Effector memory CD8-positive, alpha-beta T cell (primary cell): ENCODE measurements at regions not wholly inside any gene's neighbourhood (a gene's known extent, or its start where the extent isn't known, plus 50 kb on each side); places are given as distances from the start of the nearest gene placed in this dataset.
"Not testable (repeated sequence)": the region's sequence is repeated elsewhere in the genome, so short reads cannot be mapped to it uniquely, and the experiment has no call there.

ENCODE experiments used
- ATAC-seq: fragments of 150-1000 bp; cut with Tn5 transposase; replicated peaks from 2 replicates; pipeline ENCODE4 v1.10.0; 2021; ENCODE audit warnings: mild to moderate bottlenecking, moderate library complexity
- DNase-seq, 3 experiments: peaks; one replicate each; pipeline ENCODE4 v3.0.0; 2021
- H3K27ac Mint-ChIP-seq, 2 donors: one replicate each; pipeline ENCODE4 v1.8.0; 2022; ENCODE audit warnings: mild to moderate bottlenecking in 2 of 2, mixed read lengths in 2 of 2, moderate library complexity in 2 of 2
- H3K27me3 Mint-ChIP-seq, 2 donors: one replicate each; pipeline ENCODE4 v1.8.0; 2022; ENCODE audit warnings: mixed read lengths in 2 of 2
- H3K36me3 Mint-ChIP-seq: one replicate; pipeline ENCODE4 v1.8.0; 2022; ENCODE audit warnings: mild to moderate bottlenecking, moderate library complexity, mixed read lengths; ENCODE audit not compliant: insufficient read depth
- H3K4me1 Mint-ChIP-seq, 2 donors: one replicate each; pipeline ENCODE4 v1.8.0; 2022; ENCODE audit warnings: low read depth in 2 of 2, mixed read lengths in 2 of 2
- H3K4me3 Mint-ChIP-seq, 2 donors: one replicate each; pipeline ENCODE4 v1.8.0; 2022; ENCODE audit warnings: mild to moderate bottlenecking in 2 of 2, mixed read lengths in 2 of 2, moderate library complexity in 2 of 2
- H3K9me3 Mint-ChIP-seq, 2 donors: one replicate each; pipeline ENCODE4 v1.8.0; 2022; ENCODE audit warnings: mixed read lengths in 2 of 2

GRCh38 chr1:220942278-220942677, 63.0 kb downstream of the HLX start:
- ATAC-seq (no peak), DNase-seq (no peak)
- H3K4me1 Mint-ChIP-seq, result no peaks in the 10 kb centered on the region
- no peaks in the 10 kb centered on the region for H3K36me3 Mint-ChIP-seq
- no peaks in the 10 kb centered on the region for H3K27me3 Mint-ChIP-seq
- H3K9me3 Mint-ChIP-seq, result peaks cover 0 to 8% of the 10 kb centered on the region in 2 donors
- no peak overlapping the region for H3K27ac Mint-ChIP-seq
- H3K4me3 Mint-ChIP-seq, result no peak overlapping the region

- H3K27ac Mint-ChIP-seq, H3K9me3 Mint-ChIP-seq, H3K4me3 Mint-ChIP-seq, ATAC-seq, H3K27me3 Mint-ChIP-seq, H3K36me3 Mint-ChIP-seq, DNase-seq, H3K4me1 Mint-ChIP-seq: not testable (repeated sequence)
Observed at GRCh38 chr1:220942914-220943313, 63.7 kb downstream of the HLX start.

- H3K27me3 Mint-ChIP-seq, result no peaks in the 10 kb centered on the region
- H3K4me1 Mint-ChIP-seq, result no peaks in the 10 kb centered on the region
- ATAC-seq, result no peak
Observed at GRCh38 chr1:220943319-220943996, 64.2 kb downstream of the HLX start.

GRCh38 chr1:220950576-220950975, 71.3 kb downstream of the HLX start:
- no peak overlapping the region for H3K4me3 Mint-ChIP-seq
- no peaks in the 10 kb centered on the region for H3K27me3 Mint-ChIP-seq
- H3K27ac Mint-ChIP-seq, result no peak overlapping the region

More at GRCh38 chr1:220943319-220943996, 64.2 kb downstream of the HLX start:
- H3K36me3 Mint-ChIP-seq, result no peaks in the 10 kb centered on the region
- no peak overlapping the region for H3K27ac Mint-ChIP-seq
- no peak for DNase-seq
- peaks cover 0 to 8% of the 10 kb centered on the region in 2 donors for H3K9me3 Mint-ChIP-seq
- no peak overlapping the region for H3K4me3 Mint-ChIP-seq

GRCh38 chr1:220952961-220953643, 73.9 kb downstream of the HLX start:
- H3K27ac Mint-ChIP-seq, result no peak overlapping the region
- H3K27me3 Mint-ChIP-seq, result no peaks in the 10 kb centered on the region
- ATAC-seq, result no peak
- H3K9me3 Mint-ChIP-seq, result peaks cover 2 to 5% of the 10 kb centered on the region in 2 donors
- H3K36me3 Mint-ChIP-seq, result no peaks in the 10 kb centered on the region
- H3K4me1 Mint-ChIP-seq, result no peaks in the 10 kb centered on the region
- no peak for DNase-seq
- H3K4me3 Mint-ChIP-seq, result no peak overlapping the region

More at GRCh38 chr1:220950576-220950975, 71.3 kb downstream of the HLX start:
- no peak for ATAC-seq
- Mint-ChIP-seq H3K9me3 (peaks cover 2 to 5% of the 10 kb centered on the region in 2 donors), H3K4me1 (no peaks in the 10 kb centered on the region), H3K36me3 (no peaks in the 10 kb centered on the region)
- DNase-seq, result no peak

GRCh38 chr1:220954321-220955075, 75.3 kb downstream of the HLX start:
- Mint-ChIP-seq H3K36me3 (no peaks in the 10 kb centered on the region), H3K27me3 (no peaks in the 10 kb centered on the region), H3K4me3 (no peak overlapping the region), H3K9me3 (peaks cover 3 to 5% of the 10 kb centered on the region in 2 donors), H3K4me1 (no peaks in the 10 kb centered on the region), H3K27ac (no peak overlapping the region)
- no peak for ATAC-seq
- DNase-seq, result no peak

GRCh38 chr1:220955116-220955515, 75.9 kb downstream of the HLX start:
- Mint-ChIP-seq H3K36me3 (no peaks in the 10 kb centered on the region), H3K4me3 (no peak overlapping the region), H3K27me3 (no peaks in the 10 kb centered on the region), H3K9me3 (peaks cover 1 to 5% of the 10 kb centered on the region in 2 donors), H3K4me1 (no peaks in the 10 kb centered on the region), H3K27ac (no peak overlapping the region)
- ATAC-seq (no peak), DNase-seq (no peak)

- no peaks in the 10 kb centered on the region for H3K27me3 Mint-ChIP-seq
- ATAC-seq, result no peak
- no peaks in the 10 kb centered on the region for H3K4me1 Mint-ChIP-seq
- no peak for DNase-seq
- peaks cover 1 to 5% of the 10 kb centered on the region in 2 donors for H3K9me3 Mint-ChIP-seq
- H3K4me3 Mint-ChIP-seq, result no peak overlapping the region
- H3K27ac Mint-ChIP-seq, result no peak overlapping the region
- H3K36me3 Mint-ChIP-seq, result no peaks in the 10 kb centered on the region
Observed at GRCh38 chr1:220956501-220957232, 77.4 kb downstream of the HLX start.

- Mint-ChIP-seq H3K27me3 (no peaks in the 10 kb centered on the region), H3K4me3 (no peak overlapping the region), H3K36me3 (no peaks in the 10 kb centered on the region), H3K27ac (no peak overlapping the region), H3K9me3 (peaks cover 1 to 5% of the 10 kb centered on the region in 2 donors), H3K4me1 (no peaks in the 10 kb centered on the region)
- DNase-seq, result no peak
- ATAC-seq, result no peak
Observed at GRCh38 chr1:220957233-220957605, 78.0 kb downstream of the HLX start.

- Mint-ChIP-seq H3K4me3 (no peak overlapping the region), H3K27me3 (no peaks in the 10 kb centered on the region), H3K4me1 (no peaks in the 10 kb centered on the region), H3K36me3 (no peaks in the 10 kb centered on the region), H3K27ac (no peak overlapping the region), H3K9me3 (peaks cover 0 to 1% of the 10 kb centered on the region in 2 donors)
- DNase-seq (no peak), ATAC-seq (no peak)
Observed at GRCh38 chr1:220958234-220958633, 79.0 kb downstream of the HLX start.

- Mint-ChIP-seq H3K36me3 (no peaks in the 10 kb centered on the region), H3K27ac (no peak overlapping the region), H3K4me1 (no peaks in the 10 kb centered on the region), H3K9me3 (peaks cover 0 to 1% of the 10 kb centered on the region in 2 donors), H3K27me3 (no peaks in the 10 kb centered on the region), H3K4me3 (no peak overlapping the region)
- DNase-seq (no peak), ATAC-seq (no peak)
Observed at GRCh38 chr1:220962031-220962751, 82.9 kb downstream of the HLX start.

GRCh38 chr1:220966041-220966440, 86.8 kb downstream of the HLX start:
- H3K27me3 Mint-ChIP-seq, result no peaks in the 10 kb centered on the region

GRCh38 chr1:220966473-220966872, 87.2 kb downstream of the HLX start:
- no peak overlapping the region for H3K27ac Mint-ChIP-seq
- no peaks in the 10 kb centered on the region for H3K9me3 Mint-ChIP-seq
- no peak for ATAC-seq
- H3K4me1 Mint-ChIP-seq, result no peaks in the 10 kb centered on the region
- no peak for DNase-seq
- no peaks in the 10 kb centered on the region for H3K36me3 Mint-ChIP-seq
- H3K4me3 Mint-ChIP-seq, result no peak overlapping the region
- no peaks in the 10 kb centered on the region for H3K27me3 Mint-ChIP-seq

More at GRCh38 chr1:220966041-220966440, 86.8 kb downstream of the HLX start:
- no peak overlapping the region for H3K4me3 Mint-ChIP-seq
- DNase-seq, result no peak
- no peak overlapping the region for H3K27ac Mint-ChIP-seq
- no peak for ATAC-seq
- H3K4me1 Mint-ChIP-seq, result no peaks in the 10 kb centered on the region
- no peaks in the 10 kb centered on the region for H3K9me3 Mint-ChIP-seq
- H3K36me3 Mint-ChIP-seq, result no peaks in the 10 kb centered on the region
